CD14-positive monocyte (primary cell): ENCODE measurements at regions not wholly inside any gene's neighbourhood (a gene's known extent, or its start where the extent isn't known, plus 50 kb on each side); places are given as distances from the start of the nearest gene placed in this dataset.
"Not testable (repeated sequence)": the region's sequence is repeated elsewhere in the genome, so short reads cannot be mapped to it uniquely, and the experiment has no call there.

ENCODE experiments used
- DNase-seq, 3 donors: peaks; one replicate each; pipeline ENCODE4 v3.0.0-alpha.2; 2011 to 2022
- H2AFZ ChIP-seq: 2 replicates; pipeline ENCODE4 v1.6.0; 2012; ENCODE audit warnings: mild to moderate bottlenecking, low read depth, low read length, inconsistent platforms; ENCODE audit not compliant: insufficient read depth, poor library complexity, severe bottlenecking
- H3K27ac ChIP-seq, 2 donors: 1 replicate in 1 of 2; 2 replicates in 1 of 2; pipeline ENCODE4 v1.5.1; 2012 to 2013; ENCODE audit warnings: low read length in 2 of 2, control low read depth in 1 of 2, inconsistent platforms in 1 of 2, low read depth in 1 of 2, mild to moderate bottlenecking in 1 of 2
- H3K27me3 ChIP-seq, 2 donors: one replicate each; pipeline versions ENCODE4 v1.6.0 to v1.6.1; 2011 to 2013; ENCODE audit warnings: low read length in 2 of 2; ENCODE audit not compliant: control insufficient read depth in 2 of 2, insufficient read depth in 2 of 2
- H3K36me3 ChIP-seq, 2 donors: replicated peaks in 1 of 2; 1 replicate in 1 of 2; 2 replicates in 1 of 2; pipeline versions ENCODE4 v1.5.1 to v1.6.1; 2012 to 2013; ENCODE audit warnings: low read length in 2 of 2, control low read depth in 1 of 2, inconsistent platforms in 1 of 2, mild to moderate bottlenecking in 1 of 2; ENCODE audit not compliant: insufficient read depth in 2 of 2, control insufficient read depth in 1 of 2
- H3K4me1 ChIP-seq, 2 donors: 1 replicate in 1 of 2; 2 replicates in 1 of 2; pipeline versions ENCODE4 v1.5.1 to v1.6.1; 2012 to 2013; ENCODE audit warnings: low read length in 2 of 2, control low read depth in 1 of 2, inconsistent platforms in 1 of 2, mild to moderate bottlenecking in 1 of 2, moderate library complexity in 1 of 2; ENCODE audit not compliant: insufficient read depth in 2 of 2, control insufficient read depth in 1 of 2
- H3K4me2 ChIP-seq: replicated peaks from 2 replicates; pipeline ENCODE3; 2012; ENCODE audit warnings: low read length, moderate library complexity, mild to moderate bottlenecking; ENCODE audit not compliant: poor library complexity, severe bottlenecking; ENCODE audit errors: extremely low read depth
- H3K4me3 ChIP-seq, 3 experiments: fragments of 200-600 bp in 1 of 3; sonication (generic) in 1 of 3; replicated peaks in 1 of 3; 1 replicate in 2 of 3; 2 replicates in 1 of 3; pipeline ENCODE4 v1.5.1; 2011 to 2013; ENCODE audit warnings: low read length in 3 of 3, mild to moderate bottlenecking in 3 of 3, control low read depth in 2 of 3, low read depth in 2 of 3, inconsistent platforms in 1 of 3, moderate library complexity in 1 of 3
- H3K79me2 ChIP-seq: 2 replicates; pipeline ENCODE4 v1.6.0; 2012; ENCODE audit warnings: mild to moderate bottlenecking, control low read depth, inconsistent platforms, low read length, moderate library complexity; ENCODE audit not compliant: insufficient read depth
- H3K9ac ChIP-seq: 2 replicates; pipeline ENCODE4 v1.6.0; 2017; ENCODE audit warnings: low read length, mild to moderate bottlenecking; ENCODE audit not compliant: insufficient read depth, poor library complexity, severe bottlenecking
- H3K9me3 ChIP-seq, 2 donors: replicated peaks in 1 of 2; 1 replicate in 1 of 2; 2 replicates in 1 of 2; pipeline versions ENCODE4 v1.5.1 to v1.6.1; 2012 to 2013; ENCODE audit warnings: low read length in 2 of 2, control low read depth in 1 of 2; ENCODE audit not compliant: control insufficient read depth in 1 of 2, insufficient read depth in 1 of 2
- H4K20me1 ChIP-seq: 2 replicates; pipeline ENCODE4 v1.6.0; 2012; ENCODE audit warnings: mild to moderate bottlenecking, low read length, control low read depth, moderate library complexity; ENCODE audit not compliant: insufficient read depth
- H3K27ac Mint-ChIP-seq, 7 donors: one replicate each; pipeline ENCODE4 v1.8.0; 2020; ENCODE audit warnings: mild to moderate bottlenecking in 7 of 7, mixed read lengths in 7 of 7, moderate library complexity in 6 of 7, inconsistent platforms in 2 of 7
- H3K27me3 Mint-ChIP-seq, 3 donors: one replicate each; pipeline ENCODE4 v1.8.0; 2021 to 2022; ENCODE audit warnings: low read depth in 3 of 3, mild to moderate bottlenecking in 3 of 3, mixed read lengths in 3 of 3, moderate library complexity in 3 of 3, inconsistent platforms in 1 of 3
- H3K36me3 Mint-ChIP-seq, 2 donors: one replicate each; pipeline ENCODE4 v1.8.0; 2020; ENCODE audit warnings: mixed read lengths in 2 of 2, inconsistent platforms in 1 of 2, mild to moderate bottlenecking in 1 of 2
- H3K4me1 Mint-ChIP-seq: one replicate; pipeline ENCODE4 v1.8.0; 2020; ENCODE audit warnings: mild to moderate bottlenecking, mixed read lengths
- H3K4me3 Mint-ChIP-seq, 2 donors: one replicate each; pipeline ENCODE4 v1.8.0; 2020; ENCODE audit warnings: mild to moderate bottlenecking in 2 of 2, mixed read lengths in 2 of 2, moderate library complexity in 1 of 2
- H3K9me3 Mint-ChIP-seq, 7 donors: one replicate each; pipeline ENCODE4 v1.8.0; 2020 to 2022; ENCODE audit warnings: mixed read lengths in 7 of 7, mild to moderate bottlenecking in 6 of 7, moderate library complexity in 6 of 7, inconsistent platforms in 2 of 7
- whole genome bisulfite sequencing: methylation state at CpG from one replicate; pipeline ENCODE4 v1.1.5; 2013; ENCODE audit warnings: missing lambda C conversion rate; ENCODE audit not compliant: insufficient coverage; 5-methylcytosine and 5-hydroxymethylcytosine counted together
- intact Hi-C, 2 donors: fragments of 100-400 bp; cut with micrococcal nuclease; formaldehyde crosslinking; loops; one replicate each; pipeline versions ENCODE4 v1.15.0 to v1.15.1; 2023
- TF ChIP-seq, protein P1 (sequence below): fragments of 200-600 bp; IDR thresholded peaks from one replicate; pipeline ENCODE4 v1.8.0; 2022; ENCODE audit warnings: antibody characterized with exemption, mild to moderate bottlenecking

DNA sequence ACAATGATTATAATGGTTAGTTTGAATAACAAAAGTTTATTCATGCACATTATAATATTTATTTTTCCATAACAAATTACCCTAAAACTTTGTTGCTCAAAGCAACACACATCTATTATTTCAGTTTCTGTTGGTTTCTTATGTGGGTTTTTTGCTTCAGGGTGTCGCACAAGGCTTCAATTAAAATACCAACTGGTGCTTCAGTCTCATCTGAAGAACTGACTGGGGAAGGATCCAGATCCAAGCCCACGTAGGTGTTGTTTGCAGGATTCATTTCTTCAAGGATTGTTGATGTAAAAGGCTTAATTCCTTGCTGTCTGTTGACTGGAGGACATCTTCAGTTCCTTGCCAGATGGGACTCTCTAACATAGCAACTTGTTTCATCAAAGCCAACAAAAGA is 747.2 kb upstream of the PCDH20 start:
- Histone ChIP-seq H3K4me1 (no peaks in the 10 kb centered on the region), H3K27me3 (no peaks in the 10 kb centered on the region), H3K4me3 (no peak overlapping the region), H2AFZ (no peak overlapping the region), H3K4me2 (no peak overlapping the region), H3K79me2 (no peaks in the 10 kb centered on the region), H3K9me3 (peaks cover 0 to 18% of the 10 kb centered on the region in 2 donors), H3K9ac (no peak overlapping the region), H3K27ac (no peak overlapping the region), H3K36me3 (no peaks in the 10 kb centered on the region), H4K20me1 (no peaks in the 10 kb centered on the region)
- Mint-ChIP-seq H3K9me3 (peaks cover 2 to 21% (median 3%) of the 10 kb centered on the region in 7 donors), H3K27ac (no peak overlapping the region), H3K27me3 (no peaks in the 10 kb centered on the region), H3K36me3 (no peaks in the 10 kb centered on the region), H3K4me3 (no peak overlapping the region), H3K4me1 (no peaks in the 10 kb centered on the region)
- 100% methylated on average over 1 of the region's 2 CpGs for WGBS
- DNase-seq, result no peak
- TF ChIP-seq, protein P1, sequence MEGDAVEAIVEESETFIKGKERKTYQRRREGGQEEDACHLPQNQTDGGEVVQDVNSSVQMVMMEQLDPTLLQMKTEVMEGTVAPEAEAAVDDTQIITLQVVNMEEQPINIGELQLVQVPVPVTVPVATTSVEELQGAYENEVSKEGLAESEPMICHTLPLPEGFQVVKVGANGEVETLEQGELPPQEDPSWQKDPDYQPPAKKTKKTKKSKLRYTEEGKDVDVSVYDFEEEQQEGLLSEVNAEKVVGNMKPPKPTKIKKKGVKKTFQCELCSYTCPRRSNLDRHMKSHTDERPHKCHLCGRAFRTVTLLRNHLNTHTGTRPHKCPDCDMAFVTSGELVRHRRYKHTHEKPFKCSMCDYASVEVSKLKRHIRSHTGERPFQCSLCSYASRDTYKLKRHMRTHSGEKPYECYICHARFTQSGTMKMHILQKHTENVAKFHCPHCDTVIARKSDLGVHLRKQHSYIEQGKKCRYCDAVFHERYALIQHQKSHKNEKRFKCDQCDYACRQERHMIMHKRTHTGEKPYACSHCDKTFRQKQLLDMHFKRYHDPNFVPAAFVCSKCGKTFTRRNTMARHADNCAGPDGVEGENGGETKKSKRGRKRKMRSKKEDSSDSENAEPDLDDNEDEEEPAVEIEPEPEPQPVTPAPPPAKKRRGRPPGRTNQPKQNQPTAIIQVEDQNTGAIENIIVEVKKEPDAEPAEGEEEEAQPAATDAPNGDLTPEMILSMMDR, result no peak
- intact Hi-C loops, result no loop called here

DNA sequence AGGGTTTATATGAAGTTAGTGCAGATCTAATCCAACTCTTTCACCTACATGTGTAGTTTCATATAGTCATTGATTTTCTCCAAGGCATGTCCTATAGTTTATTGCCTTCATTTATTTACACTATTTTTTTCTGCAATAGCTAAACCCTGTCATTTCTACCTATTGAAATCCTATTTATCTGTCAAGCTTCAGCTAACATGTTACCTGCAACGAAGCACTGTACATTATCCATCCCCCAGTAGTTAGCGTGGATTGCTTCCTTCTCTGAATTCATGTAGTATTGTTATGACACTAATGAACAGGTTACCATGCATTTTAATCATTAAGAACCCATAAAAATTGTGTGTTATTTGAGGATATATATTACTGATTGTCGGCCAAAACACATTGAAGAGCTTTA is 742.9 kb upstream of the PCDH20 start:
- no CpG with 5 or more reads among the region's 3 CpGs for whole genome bisulfite sequencing

DNA sequence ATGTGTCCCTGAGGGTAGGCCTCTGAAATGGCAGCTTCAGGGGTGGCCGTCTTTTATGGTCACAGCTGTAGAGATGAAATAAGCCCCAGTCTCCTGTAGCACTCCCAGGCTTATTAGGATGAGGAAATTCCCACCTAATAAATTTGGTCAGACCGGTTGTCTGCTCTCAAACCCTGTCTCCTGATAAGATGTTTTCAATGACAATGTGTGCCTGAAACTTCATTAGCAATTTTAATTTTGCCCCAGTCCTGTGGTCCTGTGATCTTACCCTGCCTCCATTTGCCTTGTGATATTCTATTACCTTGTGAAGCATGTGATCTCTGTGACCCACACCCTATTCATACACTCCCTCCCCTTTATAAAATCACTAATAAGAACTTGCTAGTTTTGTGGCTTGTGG is 736.1 kb upstream of the PCDH20 start:
- WGBS, result 83% methylated on average over 1 of the region's 2 CpGs
- H3K36me3 Mint-ChIP-seq, H3K4me3 Mint-ChIP-seq, H3K4me3 ChIP-seq, H3K27me3 ChIP-seq, H3K4me1 Mint-ChIP-seq, H3K27ac Mint-ChIP-seq, H3K79me2 ChIP-seq, H3K27ac ChIP-seq, H2AFZ ChIP-seq, H4K20me1 ChIP-seq, intact Hi-C loops, H3K27me3 Mint-ChIP-seq, H3K4me2 ChIP-seq, DNase-seq, H3K4me1 ChIP-seq, H3K9ac ChIP-seq, H3K36me3 ChIP-seq: not testable (repeated sequence)
- peaks cover 12 to 44% (median 18%) of the 10 kb centered on the region in 7 donors for H3K9me3 Mint-ChIP-seq
- peaks cover 32 to 37% of the 10 kb centered on the region in 2 donors for H3K9me3 ChIP-seq

More for the DNA sequence above, 742.9 kb upstream of the PCDH20 start:
- Histone ChIP-seq H3K79me2 (no peaks in the 10 kb centered on the region), H4K20me1 (no peaks in the 10 kb centered on the region), H3K4me1 (no peaks in the 10 kb centered on the region), H3K27me3 (no peaks in the 10 kb centered on the region), H3K36me3 (no peaks in the 10 kb centered on the region), H3K4me3 (no peak overlapping the region), H3K27ac (no peak overlapping the region), H2AFZ (no peak overlapping the region), H3K4me2 (no peak overlapping the region), H3K9ac (no peak overlapping the region), H3K9me3 (peaks cover 10 to 21% of the 10 kb centered on the region in 2 donors)
- H3K4me1 Mint-ChIP-seq, result no peaks in the 10 kb centered on the region
- no peak for DNase-seq
- no peak overlapping the region for H3K27ac Mint-ChIP-seq
- H3K36me3 Mint-ChIP-seq, result no peaks in the 10 kb centered on the region
- H3K27me3 Mint-ChIP-seq, result no peaks in the 10 kb centered on the region
- no peak overlapping the region for H3K4me3 Mint-ChIP-seq
- TF ChIP-seq, protein P1, result no peak
- intact Hi-C loops, result no loop called here
- peaks cover 0 to 23% (median 9%) of the 10 kb centered on the region in 7 donors for H3K9me3 Mint-ChIP-seq
